Panc1 (cell line): ENCODE measurements at regions not wholly inside any gene's neighbourhood (a gene's known extent, or its start where the extent isn't known, plus 50 kb on each side); places are given as distances from the start of the nearest gene placed in this dataset.

Source experiments
- ATAC-seq: fragments of 200-7000 bp; cut with Tn5 transposase; 2 replicates; pipeline ENCODE4 v1.9.1; 2020; ENCODE audit warnings: mild to moderate bottlenecking, moderate library complexity
- BruUV-seq: library from RNA; stranded (reverse); fragments of 400-500 nt; replicated peaks from 2 replicates; lab custom pipeline; 2021; lab: Mats Ljungman, UMichigan
- CTCF ChIA-PET: fragments of 300-600 bp; sonication (Branson Sonifier 250); formaldehyde crosslinking; loops from one replicate; lab custom pipeline; 2022; ENCODE audit warnings: antibody characterized with exemption; lab: Charles Lee
- POLR2A ChIA-PET: fragments of 300-600 bp; sonication (Branson Sonifier 250); formaldehyde crosslinking; loops from one replicate; lab custom pipeline; 2022; ENCODE audit warnings: antibody characterized with exemption; lab: Charles Lee
- DNase-seq: peaks from one replicate; pipeline ENCODE4 v3.0.0-alpha.2; 2010; ENCODE audit warnings: low read depth, low spot score
- H3K27ac ChIP-seq: 2 replicates; pipeline ENCODE4 v1.5.1; 2011; ENCODE audit warnings: mild to moderate bottlenecking, low read length, inconsistent platforms
- H3K27me3 ChIP-seq: fragments of 200-500 bp; sonication (Bioruptor generic); 2 replicates; pipeline ENCODE4 v1.6.0; 2014; ENCODE audit warnings: low read length, inconsistent platforms; ENCODE audit not compliant: control insufficient read depth, insufficient read depth
- H3K36me3 ChIP-seq: fragments of 200-500 bp; sonication (Bioruptor generic); 2 replicates; pipeline ENCODE4 v1.5.1; 2014; ENCODE audit warnings: inconsistent platforms, mild to moderate bottlenecking, low read length, moderate library complexity; ENCODE audit not compliant: control insufficient read depth, insufficient read depth
- H3K4me1 ChIP-seq: 2 replicates; pipeline ENCODE4 v1.5.1; 2011; ENCODE audit warnings: inconsistent platforms, mild to moderate bottlenecking, low read length, moderate library complexity; ENCODE audit not compliant: control insufficient read depth, insufficient read depth
- H3K4me3 ChIP-seq, 2 experiments: 2 replicates each; pipeline ENCODE4 v1.5.1; 2011 to 2012; ENCODE audit warnings: low read depth in 2 of 2, low read length in 2 of 2, mild to moderate bottlenecking in 2 of 2, inconsistent platforms in 1 of 2, moderate library complexity in 1 of 2
- H3K9me3 ChIP-seq: fragments of 200-500 bp; sonication (Bioruptor generic); 2 replicates; pipeline ENCODE4 v1.5.1; 2014; ENCODE audit warnings: low read depth, mild to moderate bottlenecking, inconsistent platforms, low read length, moderate library complexity; ENCODE audit not compliant: control insufficient read depth, insufficient read depth
- CTCF ChIP-seq: fragments of 450-650 bp; IDR thresholded peaks from 2 replicates; pipeline ENCODE4 v1.5.1; 2017; ENCODE audit warnings: mild to moderate bottlenecking
- POLR2AphosphoS5 ChIP-seq: IDR thresholded peaks from 2 replicates; pipeline ENCODE4 v1.6.1; 2012; ENCODE audit warnings: mild to moderate bottlenecking, low read depth, low read length, moderate library complexity
- REST ChIP-seq, 2 experiments: IDR thresholded peaks; 2 replicates each; pipeline ENCODE4 v1.6.1; 2011 to 2012; ENCODE audit warnings: low read depth in 2 of 2, control low read depth in 1 of 2, low read length in 1 of 2, mild to moderate bottlenecking in 1 of 2, moderate library complexity in 1 of 2; ENCODE audit not compliant: insufficient read depth in 1 of 2
- SIN3A ChIP-seq: IDR thresholded peaks from 2 replicates; pipeline ENCODE4 v1.6.1; 2012; ENCODE audit warnings: low read depth, mild to moderate bottlenecking, low read length, moderate library complexity, borderline replicate concordance; ENCODE audit not compliant: insufficient read depth
- TCF7L2 ChIP-seq: IDR thresholded peaks from 2 replicates; pipeline ENCODE4 v1.6.1; 2011; ENCODE audit warnings: mild to moderate bottlenecking, low read depth, low read length, inconsistent platforms
- in situ Hi-C: cut with HindIII; loops from 2 replicates; pipeline ENCODE4 v1.10.0; 2016; ENCODE audit warnings: low sequenced_read_pairs, low pct_unique_long_range_greater_than_20kb
- intact Hi-C: fragments of 100-400 bp; cut with micrococcal nuclease; formaldehyde crosslinking; loops from one replicate; pipeline ENCODE4 v1.10.0; 2022; ENCODE audit not compliant: unreplicated experiment

- no peak overlapping the region for H3K27ac ChIP-seq
- TF ChIP-seq TCF7L2 (no peak), CTCF (no peak), REST (IDR thresholded peaks at IDR 0.05; ENCODE audit: insufficient read depth in 1 of 2, low read depth in 2 of 2, low read length in 1 of 2) (no peak), SIN3A (no peak), POLR2AphosphoS5 (no peak)
- POLR2A ChIA-PET: interaction anchor here (0.6 kb wide), 1 partner anchor 67 kb away, joined by 7 read pairs; no protein-coding TSS in a partner anchor
- no peak for ATAC-seq
- no peaks in the 10 kb centered on the region for H3K36me3 ChIP-seq
- H3K27me3 ChIP-seq: peaks cover 2% of the 10 kb centered on the region; the same call in 1 of the 2 replicates
- CTCF ChIA-PET: no interaction called here
- intact Hi-C loops: no loop called here
- DNase-seq: no peak
- no peak overlapping the region for H3K4me3 ChIP-seq
- no TSS peak for BruUV-seq
- no peaks in the 10 kb centered on the region for H3K9me3 ChIP-seq
- H3K4me1 ChIP-seq: no peaks in the 10 kb centered on the region
- in situ Hi-C loops: no loop called here
These were observed 81.4 kb downstream of the MYCN start for GRCh38 chr2:16021611-16022363.

- Histone ChIP-seq H3K27ac (no peak overlapping the region), H3K9me3 (no peaks in the 10 kb centered on the region), H3K4me1 (no peaks in the 10 kb centered on the region), H3K27me3 (peaks cover 2% of the 10 kb centered on the region; the same call in 1 of the 2 replicates), H3K36me3 (no peaks in the 10 kb centered on the region), H3K4me3 (no peak overlapping the region)
- ChIA-PET CTCF (no interaction called here), POLR2A (no interaction called here)
- no peak for DNase-seq
- BruUV-seq: no TSS peak
- intact Hi-C loops: no loop called here
- no peak for TF ChIP-seq CTCF
- no peak for TF ChIP-seq POLR2AphosphoS5
- TF ChIP-seq SIN3A: no peak
- no peak for TF ChIP-seq REST (IDR thresholded peaks at IDR 0.05; ENCODE audit: insufficient read depth in 1 of 2, low read depth in 2 of 2, low read length in 1 of 2)
- no peak for TF ChIP-seq TCF7L2
- no peak for ATAC-seq
- in situ Hi-C loops: no loop called here
These were observed 80.1 kb downstream of the MYCN start for GRCh38 chr2:16020389-16021008.
